DOHH2 (cell line): ENCODE measurements at regions not wholly inside any gene's neighbourhood (a gene's known extent, or its start where the extent isn't known, plus 50 kb on each side); places are given as distances from the start of the nearest gene placed in this dataset.

Experiments used
- H3F3A ChIP-seq: fragments of 200-600 bp; sonication (generic), shearing (Covaris generic); 2 replicates; pipeline ENCODE4 v1.6.0; 2016; ENCODE audit warnings: antibody characterized with exemption, mild to moderate bottlenecking; ENCODE audit not compliant: control insufficient read depth, insufficient read depth
- H3K27ac ChIP-seq: fragments of 200-600 bp; sonication (generic); 2 replicates; pipeline ENCODE4 v1.5.1; 2014; ENCODE audit warnings: low read depth, mild to moderate bottlenecking, low read length, moderate library complexity
- H3K27me3 ChIP-seq: fragments of 200-600 bp; sonication (generic); 2 replicates; pipeline ENCODE4 v1.6.1; 2014; ENCODE audit warnings: mild to moderate bottlenecking, low read length, mixed read lengths; ENCODE audit not compliant: control insufficient read depth
- H3K36me3 ChIP-seq: fragments of 200-600 bp; sonication (generic); 2 replicates; pipeline ENCODE4 v1.6.1; 2014; ENCODE audit warnings: mild to moderate bottlenecking, low read length, moderate library complexity, mixed read lengths; ENCODE audit not compliant: control insufficient read depth
- H3K4me1 ChIP-seq: fragments of 200-600 bp; sonication (generic); 2 replicates; pipeline ENCODE4 v1.6.1; 2014; ENCODE audit warnings: mild to moderate bottlenecking, low read length, mixed read lengths; ENCODE audit not compliant: control insufficient read depth
- H3K4me2 ChIP-seq: fragments of 200-600 bp; sonication (generic); 2 replicates; pipeline ENCODE4 v1.6.0; 2014; ENCODE audit warnings: mild to moderate bottlenecking, low read length, moderate library complexity
- H3K4me3 ChIP-seq: fragments of 200-600 bp; sonication (generic); 2 replicates; pipeline ENCODE4 v1.5.1; 2014; ENCODE audit warnings: mild to moderate bottlenecking, low read length, mixed read lengths
- H3K79me2 ChIP-seq: fragments of 200-600 bp; sonication (generic); 2 replicates; pipeline ENCODE4 v1.6.1; 2014; ENCODE audit warnings: mild to moderate bottlenecking, low read length, mixed read lengths; ENCODE audit not compliant: control insufficient read depth
- H3K9me2 ChIP-seq: fragments of 200-600 bp; sonication (generic); replicated peaks from 2 replicates; pipeline ENCODE4 v1.6.1; 2014; ENCODE audit warnings: mild to moderate bottlenecking, low read length, mixed read lengths; ENCODE audit not compliant: control insufficient read depth
- H3K9me3 ChIP-seq: fragments of 200-600 bp; sonication (generic); 2 replicates; pipeline ENCODE4 v1.6.1; 2014; ENCODE audit warnings: antibody characterized with exemption, low read length, mixed read lengths; ENCODE audit not compliant: control insufficient read depth, insufficient read depth
- H4K20me1 ChIP-seq: fragments of 200-600 bp; sonication (generic); 2 replicates; pipeline ENCODE4 v1.6.0; 2014; ENCODE audit warnings: low read depth, mild to moderate bottlenecking, antibody characterized with exemption, low read length, moderate library complexity; ENCODE audit not compliant: control insufficient read depth, insufficient read depth
- EZH2phosphoT487 ChIP-seq: fragments of 200-600 bp; sonication (generic); IDR thresholded peaks from 2 replicates; pipeline ENCODE4 v1.6.1; 2017; ENCODE audit warnings: borderline replicate concordance, mild to moderate bottlenecking, antibody characterized with exemption, low read length, moderate library complexity, mixed read lengths
- TF ChIP-seq, protein P1 (sequence below): fragments of 200-600 bp; sonication (generic); IDR thresholded peaks from one replicate; pipeline ENCODE4 v1.5.1; 2014; ENCODE audit warnings: antibody characterized with exemption, mild to moderate bottlenecking, low read depth, low read length; ENCODE audit not compliant: poor library complexity, severe bottlenecking

DNA sequence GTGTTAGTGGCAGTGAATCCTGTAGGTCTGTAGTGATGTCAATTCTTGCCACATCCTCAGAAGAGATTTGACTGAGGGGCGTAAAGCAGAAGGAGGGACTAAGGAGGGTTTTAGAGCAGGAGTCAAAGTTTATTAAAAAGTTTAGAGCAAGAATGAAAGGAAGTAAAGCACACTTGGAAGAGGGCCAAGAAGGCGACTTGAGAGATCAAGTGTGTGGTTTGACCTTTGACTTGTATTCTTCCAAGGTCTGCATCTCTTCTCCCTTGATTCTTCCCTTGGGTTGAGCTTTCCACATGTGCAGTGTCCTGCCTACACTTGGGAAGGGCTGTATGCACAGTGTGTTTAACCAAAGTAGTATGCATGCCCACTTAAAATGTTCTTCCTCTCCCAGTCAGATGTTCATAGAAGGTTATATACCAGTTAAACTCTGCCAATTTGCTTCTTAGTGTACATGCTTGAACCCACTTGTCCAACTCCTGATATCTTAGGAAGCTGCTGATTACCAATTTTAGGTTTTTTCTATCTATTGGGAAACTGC is 627.6 kb downstream of the MMUT start:
- Histone ChIP-seq H3K9me3 (no peaks in the 10 kb centered on the region), H3K4me3 (no peak overlapping the region), H3K36me3 (no peaks in the 10 kb centered on the region), H3K4me2 (no peak overlapping the region), H3K79me2 (no peaks in the 10 kb centered on the region), H3F3A (no peaks in the 10 kb centered on the region), H4K20me1 (no peaks in the 10 kb centered on the region), H3K9me2 (no peaks in the 10 kb centered on the region), H3K27ac (no peak overlapping the region), H3K4me1 (no peaks in the 10 kb centered on the region), H3K27me3 (no peaks in the 10 kb centered on the region)
- TF ChIP-seq EZH2phosphoT487: no peak
- TF ChIP-seq, protein P1, sequence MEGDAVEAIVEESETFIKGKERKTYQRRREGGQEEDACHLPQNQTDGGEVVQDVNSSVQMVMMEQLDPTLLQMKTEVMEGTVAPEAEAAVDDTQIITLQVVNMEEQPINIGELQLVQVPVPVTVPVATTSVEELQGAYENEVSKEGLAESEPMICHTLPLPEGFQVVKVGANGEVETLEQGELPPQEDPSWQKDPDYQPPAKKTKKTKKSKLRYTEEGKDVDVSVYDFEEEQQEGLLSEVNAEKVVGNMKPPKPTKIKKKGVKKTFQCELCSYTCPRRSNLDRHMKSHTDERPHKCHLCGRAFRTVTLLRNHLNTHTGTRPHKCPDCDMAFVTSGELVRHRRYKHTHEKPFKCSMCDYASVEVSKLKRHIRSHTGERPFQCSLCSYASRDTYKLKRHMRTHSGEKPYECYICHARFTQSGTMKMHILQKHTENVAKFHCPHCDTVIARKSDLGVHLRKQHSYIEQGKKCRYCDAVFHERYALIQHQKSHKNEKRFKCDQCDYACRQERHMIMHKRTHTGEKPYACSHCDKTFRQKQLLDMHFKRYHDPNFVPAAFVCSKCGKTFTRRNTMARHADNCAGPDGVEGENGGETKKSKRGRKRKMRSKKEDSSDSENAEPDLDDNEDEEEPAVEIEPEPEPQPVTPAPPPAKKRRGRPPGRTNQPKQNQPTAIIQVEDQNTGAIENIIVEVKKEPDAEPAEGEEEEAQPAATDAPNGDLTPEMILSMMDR: no peak

GRCh38 chr6:48834706-48835105 is 628.3 kb downstream of the MMUT start:
- Histone ChIP-seq H3K4me2 (no peak overlapping the region), H3F3A (no peaks in the 10 kb centered on the region), H4K20me1 (no peaks in the 10 kb centered on the region), H3K4me1 (no peaks in the 10 kb centered on the region), H3K27ac (no peak overlapping the region), H3K9me3 (no peaks in the 10 kb centered on the region), H3K27me3 (no peaks in the 10 kb centered on the region), H3K36me3 (no peaks in the 10 kb centered on the region), H3K9me2 (no peaks in the 10 kb centered on the region), H3K79me2 (no peaks in the 10 kb centered on the region), H3K4me3 (no peak overlapping the region)
- TF ChIP-seq, protein P1: no peak
- no peak for TF ChIP-seq EZH2phosphoT487

DNA sequence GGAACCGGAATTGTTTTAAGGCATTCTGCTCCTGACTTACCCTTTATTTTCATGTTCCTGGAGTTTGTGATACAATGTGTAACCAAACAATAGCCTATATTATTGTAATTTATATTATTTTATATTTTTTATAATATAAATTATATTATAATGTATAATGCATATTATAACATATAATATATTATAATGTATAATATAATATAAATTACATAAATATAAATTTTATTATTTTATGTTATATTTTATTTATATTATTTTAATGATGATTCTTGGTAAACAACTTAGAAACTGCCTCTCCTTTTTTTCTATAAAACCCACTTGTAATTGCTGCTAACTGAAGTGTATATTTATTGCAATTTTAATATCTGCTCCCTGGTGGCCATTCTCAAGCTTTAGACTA is 629.1 kb downstream of the MMUT start:
- Histone ChIP-seq H3K4me3 (no peak overlapping the region), H4K20me1 (no peaks in the 10 kb centered on the region), H3K9me3 (no peaks in the 10 kb centered on the region), H3K36me3 (no peaks in the 10 kb centered on the region), H3K27me3 (no peaks in the 10 kb centered on the region), H3K4me2 (no peak overlapping the region), H3K27ac (no peak overlapping the region), H3K9me2 (no peaks in the 10 kb centered on the region), H3F3A (no peaks in the 10 kb centered on the region), H3K79me2 (no peaks in the 10 kb centered on the region), H3K4me1 (no peaks in the 10 kb centered on the region)
- TF ChIP-seq EZH2phosphoT487: no peak
- TF ChIP-seq, protein P1: no peak
